ENCODE measurements at regions not wholly inside any gene's neighbourhood (a gene's known extent, or its start where the extent isn't known, plus 50 kb on each side); places are given as distances from the start of the nearest gene placed in this dataset.
"Not testable (repeated sequence)": the region's sequence is repeated elsewhere in the genome, so short reads cannot be mapped to it uniquely, and the experiment has no call there.

- BruUV-seq (replicated peaks): no TSS peak
- H3K27ac ChIP-seq (ENCODE audit: low read depth, low read length, poor library complexity, severe bottlenecking): no peak overlapping the region
- no peak for TF ChIP-seq EZH2phosphoT487 (IDR thresholded peaks at IDR 0.05; ENCODE audit: borderline replicate concordance, low read depth, low read length)
- TF ChIP-seq CTCF (conservative IDR thresholded peaks at IDR 0.05; ENCODE audit: low read length): no peak
- no peak overlapping the region for H2AFZ ChIP-seq (ENCODE audit: low read length)
- intact Hi-C loops (cut with micrococcal nuclease; ENCODE audit: unreplicated experiment): no loop called here
- no peaks in the 10 kb centered on the region for H3K9me2 ChIP-seq (ENCODE audit: insufficient read depth, low read length)
- CTCF ChIA-PET (ENCODE audit: unreplicated experiment): no interaction called here
- DNase-seq (ENCODE audit: low spot score): no peak
- H3K79me2 ChIP-seq (ENCODE audit: insufficient read depth, low read depth, low read length): no peaks in the 10 kb centered on the region
- no peaks in the 10 kb centered on the region; the same call in 1 of the 2 replicates for H3K36me3 ChIP-seq (ENCODE audit: insufficient read depth, low read length)
- POLR2A ChIA-PET: no interaction called here
- no peak overlapping the region for H3K4me3 ChIP-seq (ENCODE audit: low read depth, low read length, poor library complexity, severe bottlenecking)
- no peaks in the 10 kb centered on the region for H3K4me1 ChIP-seq (ENCODE audit: insufficient read depth, low read length, poor library complexity, severe bottlenecking)
- no peak overlapping the region for H3K4me2 ChIP-seq (ENCODE audit: low read length)
- H4K20me1 ChIP-seq (ENCODE audit: insufficient read depth, low read length): no peaks in the 10 kb centered on the region
- no peaks in the 10 kb centered on the region for H3K9me3 ChIP-seq (ENCODE audit: low read length)
Observed at GRCh38 chrX:51242212-51242611, 90.4 kb upstream of the NUDT10 start.

- no peak overlapping the region for H3K27ac ChIP-seq (ENCODE audit: low read depth, low read length, poor library complexity, severe bottlenecking)
- no peaks in the 10 kb centered on the region for H4K20me1 ChIP-seq (ENCODE audit: insufficient read depth, low read length)
- no peaks in the 10 kb centered on the region for H3K9me3 ChIP-seq (ENCODE audit: low read length)
- no peaks in the 10 kb centered on the region for H3K79me2 ChIP-seq (ENCODE audit: insufficient read depth, low read depth, low read length)
- ChIA-PET POLR2A (no interaction called here), CTCF (ENCODE audit: unreplicated experiment) (no interaction called here)
- no peak for DNase-seq (ENCODE audit: low spot score)
- no peaks in the 10 kb centered on the region for H3K4me1 ChIP-seq (ENCODE audit: insufficient read depth, low read length, poor library complexity, severe bottlenecking)
- no TSS peak for BruUV-seq (replicated peaks)
- TF ChIP-seq CTCF (conservative IDR thresholded peaks at IDR 0.05; ENCODE audit: low read length) (no peak), EZH2phosphoT487 (IDR thresholded peaks at IDR 0.05; ENCODE audit: borderline replicate concordance, low read depth, low read length) (no peak)
- H3K4me2 ChIP-seq (ENCODE audit: low read length): no peak overlapping the region
- H3K9me2 ChIP-seq (ENCODE audit: insufficient read depth, low read length): no peaks in the 10 kb centered on the region
- intact Hi-C loops (cut with micrococcal nuclease; ENCODE audit: unreplicated experiment): no loop called here
- no peaks in the 10 kb centered on the region for H3K36me3 ChIP-seq (ENCODE audit: insufficient read depth, low read length)
- no peak overlapping the region for H3K4me3 ChIP-seq (ENCODE audit: low read depth, low read length, poor library complexity, severe bottlenecking)
- no peak overlapping the region for H2AFZ ChIP-seq (ENCODE audit: low read length)
Observed at GRCh38 chrX:51257490-51257889, 75.1 kb upstream of the NUDT10 start.

GRCh38 chrX:51262271-51262670 is 70.4 kb upstream of the NUDT10 start:
- H3K36me3 ChIP-seq (ENCODE audit: insufficient read depth, low read length); CTCF ChIA-PET (ENCODE audit: unreplicated experiment); H4K20me1 ChIP-seq (ENCODE audit: insufficient read depth, low read length); POLR2A ChIA-PET; H2AFZ ChIP-seq (ENCODE audit: low read length); H3K4me3 ChIP-seq (ENCODE audit: low read depth, low read length, poor library complexity, severe bottlenecking); H3K27ac ChIP-seq (ENCODE audit: low read depth, low read length, poor library complexity, severe bottlenecking); H3K4me2 ChIP-seq (ENCODE audit: low read length); H3K9me2 ChIP-seq (ENCODE audit: insufficient read depth, low read length); H3K4me1 ChIP-seq (ENCODE audit: insufficient read depth, low read length, poor library complexity, severe bottlenecking); H3K79me2 ChIP-seq (ENCODE audit: insufficient read depth, low read depth, low read length); BruUV-seq (replicated peaks); DNase-seq (ENCODE audit: low spot score); intact Hi-C loops (cut with micrococcal nuclease; ENCODE audit: unreplicated experiment); H3K9me3 ChIP-seq (ENCODE audit: low read length): not testable (repeated sequence)
